ENCODE measurements at regions not wholly inside any gene's neighbourhood (a gene's known extent, or its start where the extent isn't known, plus 50 kb on each side); places are given as distances from the start of the nearest gene placed in this dataset.
"Not testable (repeated sequence)": the region's sequence is repeated elsewhere in the genome, so short reads cannot be mapped to it uniquely, and the experiment has no call there.

GRCh38 chr21:13936033-13936937, 274.5 kb downstream of the LIPI start:
- not testable (repeated sequence) for TF ChIP-seq POLR2AphosphoS5, POLR2A, SPI1 (IDR thresholded peaks at IDR 0.05; ENCODE audit: low read depth, low read length)
